ENCODE measurements at regions not wholly inside any gene's neighbourhood (a gene's known extent, or its start where the extent isn't known, plus 50 kb on each side); places are given as distances from the start of the nearest gene placed in this dataset.

- no peaks in the 10 kb centered on the region; the same call in 1 of the 2 replicates for H3K4me1 ChIP-seq (ENCODE audit: insufficient read depth)
Measured at GRCh38 chr11:71164621-71165020, 87.8 kb downstream of the SHANK2 start.

More at GRCh38 chr11:71164621-71165020, 87.8 kb downstream of the SHANK2 start:
- peaks cover 9% of the 10 kb centered on the region for H3K27me3 Mint-ChIP-seq (ENCODE audit: insufficient read depth, low read depth, poor library complexity)
- no peaks in the 10 kb centered on the region for H3K9me2 ChIP-seq (ENCODE audit: insufficient read depth)
- no peaks in the 10 kb centered on the region for H3F3A ChIP-seq (replicated peaks; ENCODE audit: low read depth)
- TF ChIP-seq STAT1 (IDR thresholded peaks at IDR 0.05; ENCODE audit: unreplicated experiment), result no peak
- TF ChIP-seq NANOG (IDR thresholded peaks at IDR 0.05; ENCODE audit: borderline replicate concordance), result no peak
- no peak for TF ChIP-seq ZNF462 (CRISPR knock-in tag; IDR thresholded peaks at IDR 0.05)
- TF ChIP-seq POLR2AphosphoS5 (IDR thresholded peaks at IDR 0.05; ENCODE audit: low read depth), result no peak
- no peak for TF ChIP-seq CREB1 (CRISPR knock-in tag; IDR thresholded peaks at IDR 0.05; ENCODE audit: low read depth)
- TF ChIP-seq ZNF331 (CRISPR knock-in tag; IDR thresholded peaks at IDR 0.05; ENCODE audit: low read depth), result no peak
- TF ChIP-seq ZNF114 (CRISPR knock-in tag; IDR thresholded peaks at IDR 0.05), result no peak
- no peak for TF ChIP-seq JUNB (IDR thresholded peaks at IDR 0.05; ENCODE audit: unreplicated experiment)
- no peak for TF ChIP-seq EZH2phosphoT487 (IDR thresholded peaks at IDR 0.05; ENCODE audit: unreplicated experiment)
- no peak for TF ChIP-seq ETS1 (IDR thresholded peaks at IDR 0.05)
- TF ChIP-seq EZH2 (IDR thresholded peaks at IDR 0.05; ENCODE audit: low read depth, unreplicated experiment), result no peak
- no peak for TF ChIP-seq REST (IDR thresholded peaks at IDR 0.05; ENCODE audit: unreplicated experiment)
- no peak for TF ChIP-seq CTCF (conservative IDR thresholded peaks at IDR 0.05; ENCODE audit: low read depth in 2 of 2)
- H3K36me3 Mint-ChIP-seq (ENCODE audit: low read depth), result peaks cover 45% of the 10 kb centered on the region
- no peak overlapping the region for H3K4me3 Mint-ChIP-seq
- no peak overlapping the region for H3K4me3 ChIP-seq
- no peak for ATAC-seq
- H3K4me2 ChIP-seq, result no peak overlapping the region
- no peak overlapping the region for H2AFZ ChIP-seq
- DNase-seq (ENCODE audit: low spot score), result no peak
- no peaks in the 10 kb centered on the region for H3K27me3 ChIP-seq (ENCODE audit: insufficient read depth)
- H3K9me3 Mint-ChIP-seq, result peaks cover 8% of the 10 kb centered on the region; the same call in 2 of the 3 replicates
- no peak overlapping the region for H3K27ac Mint-ChIP-seq
- peaks cover 42% of the 10 kb centered on the region for H3K79me2 ChIP-seq (replicated peaks; ENCODE audit: insufficient read depth)
- peaks cover 9% of the 10 kb centered on the region for H3K4me1 Mint-ChIP-seq
- no peaks in the 10 kb centered on the region; the same call in 1 of the 2 replicates for H4K20me1 ChIP-seq (replicated peaks; ENCODE audit: insufficient read depth)
- no peak overlapping the region for H3K27ac ChIP-seq (ENCODE audit: low read depth)
- H3K36me3 ChIP-seq (ENCODE audit: insufficient read depth), result no peaks in the 10 kb centered on the region
